GM23248 (cell line): ENCODE measurements at regions not wholly inside any gene's neighbourhood (a gene's known extent, or its start where the extent isn't known, plus 50 kb on each side); places are given as distances from the start of the nearest gene placed in this dataset.

ENCODE experiments used
- EZH2 ChIP-seq: fragments of 200-600 bp; sonication (generic); IDR thresholded peaks from 2 replicates; pipeline ENCODE4 v1.6.1; 2018; ENCODE audit warnings: antibody characterized with exemption, mild to moderate bottlenecking; ENCODE audit not compliant: insufficient read depth, poor library complexity, severe bottlenecking
- EZH2phosphoT487 ChIP-seq: fragments of 200-600 bp; sonication (generic); IDR thresholded peaks from 2 replicates; pipeline ENCODE4 v1.6.1; 2018; ENCODE audit warnings: antibody characterized with exemption, moderate library complexity, mild to moderate bottlenecking, low read depth; ENCODE audit not compliant: insufficient read depth

GRCh38 chr5:104800440-104801048 lies 1238.0 kb upstream of the NUDT12 start:
- no peak for TF ChIP-seq EZH2
- TF ChIP-seq EZH2phosphoT487 = no peak
